DMS 273 (cell line): ENCODE measurements at regions not wholly inside any gene's neighbourhood (a gene's known extent, or its start where the extent isn't known, plus 50 kb on each side); places are given as distances from the start of the nearest gene placed in this dataset.
A peak's percentile ranks its signal among the peaks of the same experiment; 100 is the strongest.

Source experiments
- DNase-seq: peaks from one replicate; lab custom pipeline; 2025; ENCODE audit not compliant: unreplicated experiment; lab: John Stamatoyannopoulos, UW

DNA sequence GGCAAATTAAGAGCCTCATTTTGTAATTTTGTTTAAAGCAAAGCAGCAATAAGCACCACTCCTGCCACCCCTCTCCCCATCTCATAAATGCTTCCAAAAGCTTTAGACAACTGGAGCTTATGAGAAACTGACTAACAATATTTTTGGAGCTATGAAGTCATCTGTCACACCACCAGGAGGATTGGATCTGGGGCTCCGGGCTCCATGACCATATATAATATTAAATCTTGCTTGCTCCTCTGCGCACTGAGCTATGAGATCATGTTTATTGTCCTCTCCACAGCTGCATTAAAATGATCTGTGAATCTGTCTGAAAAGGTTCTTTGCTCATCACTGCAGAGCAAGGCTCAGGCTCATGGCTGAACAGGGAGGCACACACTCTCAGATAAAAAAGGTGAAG lies 323.7 kb downstream of the ZNF621 start:
- DNase-seq, result no peak

DNA sequence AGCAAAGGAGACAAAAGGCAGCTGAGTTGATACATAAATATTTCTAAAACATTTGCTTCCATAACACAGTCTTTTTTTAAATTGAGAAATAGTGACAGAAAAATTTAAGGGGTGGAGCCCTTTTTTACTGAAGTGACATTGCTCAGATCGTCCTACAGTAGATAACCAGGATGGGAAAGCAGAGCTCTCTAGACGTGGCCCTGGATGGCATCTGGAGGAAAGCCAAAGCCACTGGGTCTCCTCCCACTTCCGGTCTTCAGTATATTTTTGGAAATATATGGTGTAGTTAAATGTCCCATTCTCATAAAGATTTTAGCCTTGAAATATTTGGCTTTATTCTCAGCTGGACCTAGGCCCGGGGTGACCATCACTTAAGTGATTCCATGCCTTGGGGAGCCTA lies 326.1 kb downstream of the ZNF621 start:
- no peak for DNase-seq

DNA sequence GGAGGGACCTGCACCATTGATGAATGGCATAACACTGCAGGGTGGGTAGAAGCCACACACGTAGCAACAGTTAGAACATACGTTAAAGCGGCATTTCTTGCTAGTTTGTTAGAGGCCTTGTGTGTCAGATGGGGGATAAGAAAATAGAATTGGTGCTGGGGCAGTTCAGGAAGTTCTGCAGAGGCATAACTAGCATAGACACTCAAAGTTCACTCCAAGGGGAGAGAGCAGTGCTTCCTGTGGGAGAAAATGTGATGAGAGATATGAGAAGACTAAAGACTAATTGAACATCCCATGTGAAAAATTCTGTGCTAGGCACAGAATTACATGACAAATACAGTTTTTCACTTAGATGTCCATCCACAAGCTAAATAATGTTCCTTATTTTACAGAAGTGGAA lies 327.1 kb downstream of the ZNF621 start:
- DNase-seq, result no peak

DNA sequence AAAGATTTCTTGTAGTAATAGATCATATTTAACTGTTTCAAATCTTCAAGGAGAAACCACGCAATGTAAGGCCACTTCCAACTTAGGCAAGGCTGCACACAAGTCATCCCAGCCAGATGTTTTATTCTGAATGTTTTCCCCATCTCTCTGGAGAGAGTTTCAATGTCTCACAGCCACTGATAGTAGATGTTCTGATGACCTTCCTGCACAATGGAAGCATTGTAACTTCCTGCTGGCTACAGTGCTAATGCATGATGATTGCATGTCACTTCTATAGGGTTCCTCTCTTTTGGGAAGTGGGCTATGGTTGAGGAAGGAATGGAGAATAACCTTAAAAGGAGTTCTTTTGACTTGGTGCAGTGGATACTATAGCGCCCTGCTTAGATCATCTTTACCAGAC lies 328.0 kb downstream of the ZNF621 start:
- DNase-seq, result no peak

DNA sequence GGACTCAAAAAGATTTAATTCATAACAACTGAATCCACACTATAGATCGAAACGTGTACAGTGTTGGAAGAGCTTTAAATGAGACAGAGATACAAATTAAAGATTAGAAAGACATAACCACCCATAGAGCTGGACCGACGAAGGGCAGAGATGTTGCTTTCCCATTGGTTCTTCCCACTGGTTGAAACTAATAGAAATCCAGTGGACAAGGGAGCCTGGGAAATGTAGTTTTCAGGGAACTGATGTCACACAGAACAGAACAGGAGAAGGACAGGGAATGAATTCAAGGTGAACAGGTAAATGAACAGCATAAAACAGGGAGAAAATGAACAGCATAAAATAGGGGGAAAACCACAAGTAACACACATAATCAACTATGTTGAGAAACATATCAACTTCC lies 328.7 kb downstream of the ZNF621 start:
- DNase-seq, result no peak

DNA sequence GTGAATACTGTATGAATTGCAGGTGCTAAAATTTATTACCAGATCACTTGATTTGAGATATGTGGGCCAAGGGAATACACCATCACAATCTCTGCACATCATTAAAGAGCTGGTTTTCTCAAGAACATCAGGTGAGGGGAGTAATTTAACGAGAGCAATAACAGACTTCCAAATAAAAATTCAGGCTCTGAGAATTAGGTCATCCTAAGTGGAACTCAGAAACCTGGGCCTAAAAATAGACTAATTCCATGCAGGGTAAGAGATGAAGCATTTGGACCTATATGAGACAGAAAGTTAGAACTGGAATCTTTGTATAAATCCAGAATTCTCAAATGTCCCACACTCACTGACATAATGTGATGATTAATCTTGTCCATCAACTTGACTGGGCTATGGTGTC lies 331.1 kb downstream of the ZNF621 start:
- DNase-seq, result no peak

DNA sequence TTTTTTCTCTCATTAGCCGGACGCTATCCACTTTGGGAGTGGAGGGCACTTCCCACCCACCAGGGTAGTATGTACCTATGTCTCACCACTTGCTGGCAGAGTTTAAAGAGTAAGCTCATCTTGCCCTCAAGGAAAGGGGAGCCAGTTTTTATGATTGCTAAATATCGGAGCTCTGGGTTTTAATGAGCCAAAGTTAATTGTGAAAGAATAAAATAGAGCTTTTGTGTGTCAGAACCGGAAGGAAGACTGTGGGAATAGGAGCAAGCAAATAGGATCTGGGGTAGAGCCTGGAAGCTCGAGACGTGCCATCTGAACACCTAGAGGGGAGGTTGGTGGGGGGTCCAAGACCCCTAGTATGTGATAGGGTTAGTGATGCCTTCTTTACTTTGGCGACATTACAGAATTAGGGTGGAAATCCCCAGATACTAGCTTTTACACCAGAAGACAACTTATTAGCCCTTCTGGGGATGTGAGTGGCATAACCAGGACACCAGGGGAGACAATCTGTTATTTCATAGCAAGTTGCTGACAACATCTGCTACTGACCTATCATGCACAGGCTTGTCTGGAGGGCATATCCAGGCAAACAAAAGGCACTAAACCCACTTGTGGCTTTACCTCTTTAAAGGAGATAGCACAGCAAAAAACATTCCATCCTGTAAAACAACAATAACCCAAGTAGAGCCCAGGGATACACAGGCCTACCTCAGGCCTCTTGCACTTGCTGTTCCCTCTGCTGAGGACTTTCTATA lies 333.8 kb downstream of the ZNF621 start:
- DNase-seq, result peak; percentile 72

DNA sequence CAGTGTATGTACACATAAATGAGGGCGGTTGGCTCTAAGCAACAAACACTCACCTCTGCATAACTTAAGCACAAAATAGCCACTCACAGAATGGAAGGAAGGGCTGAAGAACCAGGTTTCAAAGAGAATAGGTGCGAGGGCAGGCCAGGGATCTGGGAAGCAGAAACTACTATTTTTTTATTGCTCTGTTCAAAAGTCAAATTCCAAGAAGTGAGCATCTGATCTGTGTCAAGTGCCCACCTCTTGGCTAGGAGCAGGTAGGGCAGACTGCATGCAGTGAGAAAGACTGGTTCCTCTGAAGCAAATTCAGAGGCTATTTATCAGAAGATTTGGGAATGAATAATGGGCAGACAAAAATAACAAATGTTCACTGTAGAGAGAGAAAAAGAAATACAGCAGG lies 336.4 kb upstream of the CTNNB1 start:
- no peak for DNase-seq

DNA sequence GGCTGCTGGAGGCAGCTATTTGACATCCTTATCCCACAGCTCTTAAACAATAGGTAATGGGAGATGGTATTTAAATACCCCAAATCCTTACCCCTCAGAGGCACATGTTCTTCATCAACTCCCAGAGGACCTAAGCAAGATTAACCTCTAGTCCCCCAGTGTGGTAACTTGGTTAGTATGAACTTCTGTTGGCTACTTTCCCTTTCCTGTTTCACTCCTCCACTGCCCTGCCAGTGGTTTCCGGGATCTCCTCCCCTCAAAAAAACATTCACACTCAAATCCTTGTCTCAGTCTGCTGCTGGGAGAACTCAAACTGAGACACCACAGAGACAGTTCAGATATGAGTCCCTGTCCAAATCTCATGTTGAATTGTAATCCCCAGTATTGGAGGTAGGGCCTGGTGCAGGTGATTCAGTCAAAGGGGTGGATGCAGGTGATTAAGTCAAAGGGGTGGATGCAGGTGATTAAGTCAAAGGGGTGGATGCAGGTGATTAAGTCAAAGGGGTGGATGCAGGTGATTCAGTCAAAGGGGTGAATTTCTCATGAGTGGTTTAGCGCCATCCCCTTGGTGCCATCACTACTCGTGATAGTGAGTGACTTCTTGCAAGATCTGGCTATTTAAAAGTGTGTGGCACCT lies 335.0 kb upstream of the CTNNB1 start:
- DNase-seq, result no peak

DNA sequence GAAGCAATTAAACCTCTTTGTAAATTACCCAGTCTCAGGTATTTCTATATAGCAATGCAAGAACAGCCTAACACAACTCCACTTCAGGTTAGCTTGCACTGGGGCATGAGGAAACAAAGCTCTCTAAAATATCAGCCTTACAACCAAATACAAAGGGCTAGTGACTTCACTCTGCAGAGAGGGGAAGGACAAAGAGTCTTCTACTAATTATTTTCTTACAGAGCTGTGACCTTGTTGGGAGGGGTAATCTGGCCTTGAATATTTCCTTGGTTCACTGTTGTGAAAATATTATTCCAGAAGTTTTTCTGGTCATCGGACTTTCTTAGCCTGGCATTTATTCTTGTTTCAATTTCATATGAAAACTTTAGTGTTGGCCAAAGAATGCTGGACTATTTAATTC lies 334.4 kb upstream of the CTNNB1 start:
- no peak for DNase-seq

DNA sequence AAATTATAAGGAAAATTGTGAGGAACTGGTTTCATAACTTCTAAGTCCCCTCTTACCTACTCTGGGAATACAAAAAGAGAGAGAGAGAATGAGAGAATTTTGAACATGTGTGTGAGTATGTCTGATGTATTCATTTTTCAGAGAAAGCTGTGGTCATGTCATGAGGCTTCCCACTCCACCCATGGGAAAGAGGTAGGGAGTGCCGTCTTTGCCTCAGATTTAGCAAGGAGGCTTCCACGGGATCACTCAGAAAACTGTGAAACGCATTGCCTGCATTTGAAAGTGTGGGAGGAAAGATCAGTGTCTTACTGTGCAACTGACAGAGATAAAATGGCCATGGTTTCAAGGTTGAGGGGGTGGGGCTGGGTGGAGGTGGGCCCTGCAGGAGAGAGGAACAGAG lies 331.5 kb upstream of the CTNNB1 start:
- DNase-seq, result no peak

DNA sequence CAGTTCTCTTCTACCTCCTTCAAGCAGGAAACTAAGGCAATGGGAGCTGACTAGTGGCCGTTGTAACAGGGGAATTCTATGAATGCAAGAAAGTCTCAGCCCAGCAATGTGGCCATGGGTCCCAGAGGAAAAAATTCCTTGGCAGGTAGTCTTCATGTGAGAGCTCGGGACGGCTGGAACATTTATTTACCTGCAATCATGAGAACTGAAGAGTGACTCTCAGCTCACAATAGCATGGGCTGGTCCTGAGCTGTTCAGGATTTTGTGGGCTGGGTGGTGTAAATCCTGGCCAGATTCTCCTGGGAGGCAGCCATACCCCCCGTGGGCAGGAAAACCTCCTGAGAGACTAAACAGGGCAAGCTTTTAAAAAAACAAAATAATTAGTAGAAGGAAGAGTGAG lies 330.3 kb upstream of the CTNNB1 start:
- DNase-seq, result no peak

DNA sequence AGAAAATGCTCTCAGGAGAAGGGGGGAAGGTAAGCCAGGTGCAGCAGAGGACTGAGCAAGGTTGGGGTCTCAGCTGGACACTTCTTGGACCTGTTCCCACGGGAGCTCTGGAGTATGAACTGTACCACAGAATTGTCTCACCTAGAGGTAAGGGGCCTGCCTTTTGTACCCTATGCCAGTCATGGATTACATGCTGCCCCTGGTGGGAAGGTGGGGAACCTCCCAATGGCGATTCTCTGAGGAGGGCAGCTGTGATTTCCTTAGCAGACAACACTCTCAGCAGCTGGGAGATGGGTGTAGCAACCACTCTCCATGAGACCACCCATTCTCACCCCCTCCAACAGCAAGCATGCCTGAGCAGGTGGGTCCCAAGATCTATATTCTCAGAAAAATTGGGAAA lies 329.4 kb upstream of the CTNNB1 start:
- peak; percentile 19 for DNase-seq

DNA sequence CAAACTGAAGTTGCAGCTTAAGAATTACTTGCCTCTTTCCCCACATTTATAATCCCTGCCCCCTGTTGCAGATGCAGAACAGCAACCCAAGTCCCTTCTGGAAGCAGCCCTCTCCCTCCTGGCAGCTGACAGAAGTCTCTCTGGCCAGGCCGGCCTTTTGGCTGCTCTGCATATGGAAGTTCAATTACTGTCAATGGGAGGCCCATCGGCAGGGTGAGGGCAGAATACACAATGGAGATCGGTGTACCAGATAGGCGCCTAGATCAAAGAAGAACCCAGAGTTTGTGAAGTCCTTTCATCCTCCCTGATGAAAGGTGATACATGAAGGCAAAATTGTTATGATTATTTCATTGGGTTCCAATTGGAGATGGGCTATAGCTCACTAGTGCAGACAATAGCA lies 327.9 kb upstream of the CTNNB1 start:
- DNase-seq, result no peak

DNA sequence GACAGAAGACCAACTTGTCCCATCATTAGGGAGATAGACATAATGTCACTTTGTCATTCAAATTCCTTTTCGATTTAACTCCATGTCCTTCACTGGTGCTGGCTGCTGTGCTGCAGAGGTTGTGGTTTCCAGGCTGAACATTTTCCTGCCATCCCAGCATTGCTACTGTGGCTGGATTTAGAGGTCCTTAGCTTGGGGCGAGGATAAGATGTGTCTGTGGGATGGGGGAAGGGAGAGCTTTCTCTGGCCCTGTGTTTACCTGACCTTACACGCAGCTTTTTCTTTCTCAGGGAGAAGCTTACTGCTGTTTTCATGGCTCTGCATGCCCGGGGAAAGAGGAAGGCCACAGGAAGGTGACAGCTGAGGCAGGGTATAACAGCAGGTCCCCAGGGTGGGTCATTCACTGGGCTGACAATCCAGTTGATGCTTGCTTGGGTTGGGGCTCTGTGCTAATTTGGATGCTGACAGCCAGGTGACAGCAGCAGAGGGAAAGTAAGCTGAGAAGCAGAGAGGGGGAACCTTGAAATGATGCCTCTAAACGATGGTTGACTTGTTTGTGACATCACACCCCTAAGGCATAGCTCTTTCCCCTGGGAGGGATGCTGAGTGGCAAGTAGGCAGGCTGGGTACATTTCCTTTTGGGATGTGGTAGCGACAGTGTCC lies 326.9 kb upstream of the CTNNB1 start:
- DNase-seq, result no peak

DNA sequence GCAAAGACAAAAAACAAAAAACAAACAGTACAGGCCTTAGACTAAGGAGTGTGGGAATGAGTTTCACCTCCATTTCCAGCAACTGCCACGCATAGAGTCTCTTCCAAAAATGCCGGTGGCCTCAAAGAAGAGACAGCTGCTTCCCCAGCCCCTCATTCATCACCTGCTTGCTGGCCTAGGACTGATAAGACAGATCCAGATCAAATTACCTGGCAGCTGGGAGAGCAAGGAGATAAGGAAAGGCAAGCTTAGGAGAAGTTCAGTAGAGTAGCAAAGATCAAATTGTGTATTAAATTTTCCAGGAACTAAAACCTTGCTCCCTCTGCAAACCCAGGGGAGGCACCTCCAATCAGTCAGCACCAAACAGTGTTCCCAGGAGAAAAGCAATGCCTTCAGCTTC lies 325.8 kb upstream of the CTNNB1 start:
- peak; percentile 90 for DNase-seq

DNA sequence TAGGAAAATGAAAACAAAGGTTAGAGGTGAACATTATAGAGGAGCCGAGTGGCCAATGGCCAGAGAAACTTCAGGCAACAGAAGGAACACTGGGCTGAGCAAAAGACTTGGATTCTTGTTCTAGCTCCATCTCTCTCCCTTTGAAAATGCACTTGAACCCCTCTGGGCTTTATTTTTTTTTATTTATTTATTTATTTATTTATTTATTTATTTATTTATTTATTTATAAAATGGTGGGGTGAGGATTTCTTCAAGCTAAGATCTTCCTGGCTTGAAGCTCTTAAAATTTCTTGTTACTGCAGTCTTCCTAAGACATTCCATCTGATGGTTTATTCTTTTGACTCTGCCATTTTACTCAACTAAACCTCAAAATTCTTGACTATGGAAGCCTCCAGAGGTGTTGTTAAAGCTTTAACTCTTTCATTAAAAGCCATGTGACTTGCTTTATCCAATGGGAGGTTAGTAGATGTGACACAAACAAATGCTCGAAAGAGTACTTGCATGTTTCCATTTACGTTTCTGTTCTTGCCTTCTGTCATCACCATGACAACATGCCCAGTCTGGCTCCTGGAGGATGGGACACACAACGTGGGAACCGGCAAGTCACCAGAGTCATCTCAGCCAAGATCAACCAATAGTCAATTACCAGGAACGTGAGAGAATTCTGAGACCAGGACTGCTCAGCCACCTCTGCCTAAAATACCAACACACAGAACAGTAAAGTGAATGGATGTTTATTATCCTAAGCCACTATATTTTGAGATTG lies 325.2 kb upstream of the CTNNB1 start:
- peak; percentile 34 for DNase-seq

DNA sequence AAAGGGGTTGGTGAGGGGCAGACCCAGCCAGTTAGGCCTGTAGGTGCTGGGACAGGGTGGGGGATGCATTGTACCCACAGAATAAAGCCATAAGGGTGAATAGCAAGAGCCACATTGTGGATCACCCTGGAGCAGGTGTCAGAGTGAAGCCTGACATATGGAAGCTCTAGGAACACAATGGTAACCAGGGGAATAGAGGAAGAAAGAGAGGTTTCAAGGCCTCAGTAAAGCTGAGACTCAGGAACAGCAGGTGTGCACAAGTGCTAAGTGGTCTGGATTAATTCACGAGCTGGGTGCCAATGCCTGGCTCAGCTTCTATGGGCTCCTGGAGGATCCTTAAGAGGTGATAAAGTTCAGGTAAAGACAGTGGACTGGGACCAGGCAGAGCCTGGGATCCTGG lies 323.7 kb upstream of the CTNNB1 start:
- DNase-seq, result peak; percentile 77

DNA sequence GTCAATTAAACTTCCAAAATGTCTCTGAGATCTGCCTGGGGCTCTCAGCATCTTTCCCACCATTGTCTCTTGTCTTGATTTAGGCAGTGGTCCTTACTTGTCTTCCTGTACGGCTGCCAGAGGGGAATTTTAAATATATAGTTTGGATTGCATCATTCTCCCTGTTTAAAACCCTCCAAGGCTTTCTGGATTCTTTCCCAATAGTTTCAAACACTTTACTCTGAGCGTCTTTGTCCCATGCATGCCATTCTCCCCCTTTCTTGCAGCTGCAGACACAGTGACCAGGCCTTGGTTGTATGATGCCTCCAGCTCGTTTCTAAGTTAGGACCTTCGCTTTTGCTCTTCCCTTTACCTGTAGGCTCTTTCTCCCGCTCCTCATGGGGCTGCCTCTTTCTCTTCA lies 323.3 kb upstream of the CTNNB1 start:
- DNase-seq, result no peak

DNA sequence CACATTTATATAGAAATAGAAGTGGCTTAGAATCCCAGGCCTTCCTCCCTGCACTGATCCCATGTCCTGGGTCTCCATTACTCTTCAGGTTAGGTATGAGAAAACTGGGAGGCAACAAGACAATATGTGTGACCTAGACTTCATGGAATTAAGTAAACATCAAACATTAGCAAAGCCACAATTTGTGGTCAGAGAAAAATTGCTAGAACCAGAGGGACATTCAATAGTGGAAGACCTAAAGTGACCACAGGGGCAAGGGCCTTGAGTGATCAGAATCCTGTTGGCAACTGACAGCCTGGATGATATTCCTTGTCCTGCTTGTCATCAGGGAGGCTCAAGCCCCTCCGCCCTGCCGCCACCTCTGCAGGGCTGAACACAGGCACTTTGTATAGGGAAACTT lies 322.8 kb upstream of the CTNNB1 start:
- DNase-seq, result no peak

DNA sequence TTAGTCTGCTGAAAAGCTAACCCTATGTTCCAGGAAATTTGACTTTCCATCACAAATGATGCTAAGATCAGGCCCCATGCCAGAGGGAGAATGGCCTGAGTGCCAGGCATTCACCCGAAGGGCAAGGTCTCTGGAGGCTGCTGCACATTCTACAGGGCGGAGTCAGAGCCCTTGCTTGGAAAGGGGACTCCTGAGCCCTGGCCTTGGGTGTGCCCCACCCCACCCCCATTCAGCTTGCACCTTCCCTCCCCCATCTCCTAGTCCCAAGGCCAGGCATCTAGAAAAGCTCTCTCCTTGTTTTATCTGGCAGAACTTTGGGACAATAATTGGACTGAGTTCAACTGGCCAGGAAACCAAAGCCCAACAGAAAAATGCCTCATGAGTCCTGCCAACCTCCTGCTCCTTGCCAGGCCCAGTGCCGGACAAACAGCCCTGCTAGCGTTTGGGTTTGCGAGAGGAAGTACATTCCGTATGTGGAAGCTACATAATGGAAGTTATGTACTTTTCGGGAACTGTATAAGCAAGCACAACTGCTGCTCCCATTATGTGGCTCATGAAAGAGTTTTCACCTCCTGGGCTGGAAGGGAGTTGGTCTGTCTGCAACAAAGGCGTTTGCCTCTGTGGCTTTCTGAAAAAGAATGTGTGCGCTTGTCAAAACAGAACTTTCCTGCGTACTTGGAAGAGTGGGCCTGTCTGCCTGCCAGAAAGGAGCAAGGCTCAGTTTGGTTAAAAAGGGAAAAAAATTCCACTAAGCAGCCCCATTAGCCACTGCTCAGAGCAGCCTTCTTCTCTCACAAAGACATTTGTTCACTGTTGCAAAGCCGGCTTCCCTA lies 321.5 kb upstream of the CTNNB1 start:
- no peak for DNase-seq
